Ovary (tissue), 3 donors: ENCODE measurements at regions not wholly inside any gene's neighbourhood (a gene's known extent, or its start where the extent isn't known, plus 50 kb on each side); places are given as distances from the start of the nearest gene placed in this dataset.

Source experiments
- CTCF ChIP-seq, 3 donors: fragments of 450-650 bp in 2 of 3; fragments of 200-600 bp in 1 of 3; IDR thresholded peaks; one replicate each; pipeline versions ENCODE4 v1.5.1 to v1.8.0; 2016 to 2022; ENCODE audit warnings: antibody characterized with exemption in 3 of 3, mild to moderate bottlenecking in 1 of 3
- EP300 ChIP-seq: sonication (generic); formaldehyde crosslinking; IDR thresholded peaks from one replicate; pipeline ENCODE4 v1.6.1; 2017; ENCODE audit warnings: antibody characterized with exemption
- POLR2A ChIP-seq: fragments of 450-650 bp; IDR thresholded peaks from one replicate; pipeline ENCODE4 v1.6.1; 2017; ENCODE audit warnings: antibody characterized with exemption, mild to moderate bottlenecking, moderate library complexity
- donor health status: DM: no; HTN: no; CAD: no.

- no peak for TF ChIP-seq EP300
- TF ChIP-seq CTCF (IDR thresholded peaks at IDR 0.05) = no peak
- no peak for TF ChIP-seq POLR2A
Measured at GRCh38 chr2:228763379-228763981, 507.6 kb downstream of the PID1 start.
